OCI-LY1 (cell line): ENCODE measurements at regions not wholly inside any gene's neighbourhood (a gene's known extent, or its start where the extent isn't known, plus 50 kb on each side); places are given as distances from the start of the nearest gene placed in this dataset.

ENCODE experiments used
- H2AFZ ChIP-seq: fragments of 200-600 bp; sonication (generic), shearing (Covaris generic); 2 replicates; pipeline ENCODE4 v1.6.0; 2014; ENCODE audit warnings: antibody characterized with exemption, mild to moderate bottlenecking, low read length
- H3F3A ChIP-seq: fragments of 200-600 bp; sonication (generic), shearing (Covaris generic); 2 replicates; pipeline ENCODE4 v1.6.0; 2014; ENCODE audit warnings: mild to moderate bottlenecking, antibody characterized with exemption, low read length, moderate library complexity; ENCODE audit not compliant: insufficient read depth
- H3K27ac ChIP-seq: fragments of 200-600 bp; sonication (generic); 2 replicates; pipeline ENCODE4 v1.5.1; 2014; ENCODE audit warnings: low read length, mixed run types, mild to moderate bottlenecking, low read depth; ENCODE audit not compliant: poor library complexity, severe bottlenecking
- H3K27me3 ChIP-seq: fragments of 200-600 bp; sonication (generic); 2 replicates; pipeline ENCODE4 v1.6.0; 2014; ENCODE audit warnings: antibody characterized with exemption, mild to moderate bottlenecking, low read length, moderate library complexity; ENCODE audit not compliant: insufficient read depth
- H3K36me3 ChIP-seq: fragments of 200-600 bp; sonication (generic); 2 replicates; pipeline ENCODE4 v1.6.1; 2014; ENCODE audit warnings: mild to moderate bottlenecking, antibody characterized with exemption, low read length, moderate library complexity, mixed read lengths; ENCODE audit not compliant: insufficient read depth
- H3K4me1 ChIP-seq: fragments of 200-600 bp; sonication (generic); 2 replicates; pipeline ENCODE4 v1.5.1; 2014; ENCODE audit warnings: mild to moderate bottlenecking, low read length, moderate library complexity; ENCODE audit not compliant: insufficient read depth, severe bottlenecking
- H3K4me2 ChIP-seq: fragments of 200-600 bp; sonication (generic), shearing (Covaris generic); 2 replicates; pipeline ENCODE4 v1.6.1; 2014; ENCODE audit warnings: low read length
- H3K4me3 ChIP-seq: fragments of 200-600 bp; sonication (generic); 2 replicates; pipeline ENCODE4 v1.5.1; 2014; ENCODE audit warnings: low read length, low read depth, mild to moderate bottlenecking, mixed read lengths; ENCODE audit not compliant: poor library complexity, severe bottlenecking
- H3K79me2 ChIP-seq: fragments of 200-600 bp; shearing (Covaris generic); 2 replicates; pipeline ENCODE4 v1.6.1; 2016; ENCODE audit warnings: mixed run types, low read length, mixed read lengths; ENCODE audit not compliant: insufficient read depth
- H3K9ac ChIP-seq: fragments of 200-600 bp; sonication (generic), shearing (Covaris generic); 2 replicates; pipeline ENCODE4 v1.6.1; 2014; ENCODE audit warnings: mild to moderate bottlenecking, low read length, mixed read lengths
- H3K9me2 ChIP-seq: fragments of 200-600 bp; sonication (generic), shearing (Covaris generic); 2 replicates; pipeline ENCODE4 v1.6.1; 2014; ENCODE audit warnings: low read depth, mild to moderate bottlenecking, low read length, mixed read lengths
- H3K9me3 ChIP-seq: fragments of 200-600 bp; shearing (Covaris generic); 2 replicates; pipeline ENCODE4 v1.6.1; 2014; ENCODE audit warnings: low read length, mixed read lengths
- H4K20me1 ChIP-seq: fragments of 200-600 bp; sonication (generic), shearing (Covaris generic); 2 replicates; pipeline ENCODE4 v1.6.0; 2016; ENCODE audit warnings: mild to moderate bottlenecking, low read length; ENCODE audit not compliant: insufficient read depth
- EZH2 ChIP-seq: fragments of 200-600 bp; sonication (generic), shearing (Covaris generic); IDR thresholded peaks from 2 replicates; pipeline ENCODE4 v1.8.0; 2017; ENCODE audit warnings: borderline replicate concordance, mixed run types, mild to moderate bottlenecking, antibody characterized with exemption, low read length, moderate library complexity, mixed read lengths
- TF ChIP-seq, protein P1 (sequence below): fragments of 200-600 bp; sonication (generic), shearing (Covaris generic); IDR thresholded peaks from 2 replicates; pipeline ENCODE4 v1.5.1; 2017; ENCODE audit warnings: mild to moderate bottlenecking, antibody characterized with exemption, low read length, moderate library complexity, mixed read lengths

DNA sequence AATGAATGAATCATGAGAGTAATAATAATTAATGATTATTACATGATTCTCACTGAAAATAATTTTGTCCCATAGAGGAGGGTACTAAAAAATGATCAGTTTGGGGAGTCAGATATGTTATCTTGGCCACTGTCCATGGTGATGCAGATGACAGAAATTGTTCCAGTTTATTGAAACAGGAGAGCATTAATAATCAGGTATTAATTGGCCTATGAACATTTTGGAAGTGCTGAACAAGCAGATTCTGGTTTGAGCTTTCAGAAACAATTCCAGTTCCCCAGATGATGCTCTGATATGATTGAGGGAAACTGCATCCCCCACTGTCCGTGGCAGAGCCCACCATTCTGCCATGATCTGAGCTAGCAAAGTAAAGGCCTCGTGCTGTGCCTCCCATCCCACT, 345.2 kb downstream of the ZSWIM6 start:
- Histone ChIP-seq H3K27ac (no peak overlapping the region), H3K79me2 (no peaks in the 10 kb centered on the region), H3K4me1 (no peaks in the 10 kb centered on the region), H3K4me3 (no peak overlapping the region), H3K4me2 (no peak overlapping the region), H3K9me2 (no peaks in the 10 kb centered on the region), H3K27me3 (no peaks in the 10 kb centered on the region), H3K9me3 (no peaks in the 10 kb centered on the region), H3F3A (no peaks in the 10 kb centered on the region), H3K36me3 (no peaks in the 10 kb centered on the region), H3K9ac (no peak overlapping the region), H4K20me1 (no peaks in the 10 kb centered on the region), H2AFZ (no peak overlapping the region)
- TF ChIP-seq, protein P1, sequence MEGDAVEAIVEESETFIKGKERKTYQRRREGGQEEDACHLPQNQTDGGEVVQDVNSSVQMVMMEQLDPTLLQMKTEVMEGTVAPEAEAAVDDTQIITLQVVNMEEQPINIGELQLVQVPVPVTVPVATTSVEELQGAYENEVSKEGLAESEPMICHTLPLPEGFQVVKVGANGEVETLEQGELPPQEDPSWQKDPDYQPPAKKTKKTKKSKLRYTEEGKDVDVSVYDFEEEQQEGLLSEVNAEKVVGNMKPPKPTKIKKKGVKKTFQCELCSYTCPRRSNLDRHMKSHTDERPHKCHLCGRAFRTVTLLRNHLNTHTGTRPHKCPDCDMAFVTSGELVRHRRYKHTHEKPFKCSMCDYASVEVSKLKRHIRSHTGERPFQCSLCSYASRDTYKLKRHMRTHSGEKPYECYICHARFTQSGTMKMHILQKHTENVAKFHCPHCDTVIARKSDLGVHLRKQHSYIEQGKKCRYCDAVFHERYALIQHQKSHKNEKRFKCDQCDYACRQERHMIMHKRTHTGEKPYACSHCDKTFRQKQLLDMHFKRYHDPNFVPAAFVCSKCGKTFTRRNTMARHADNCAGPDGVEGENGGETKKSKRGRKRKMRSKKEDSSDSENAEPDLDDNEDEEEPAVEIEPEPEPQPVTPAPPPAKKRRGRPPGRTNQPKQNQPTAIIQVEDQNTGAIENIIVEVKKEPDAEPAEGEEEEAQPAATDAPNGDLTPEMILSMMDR = no peak
- no peak for TF ChIP-seq EZH2

DNA sequence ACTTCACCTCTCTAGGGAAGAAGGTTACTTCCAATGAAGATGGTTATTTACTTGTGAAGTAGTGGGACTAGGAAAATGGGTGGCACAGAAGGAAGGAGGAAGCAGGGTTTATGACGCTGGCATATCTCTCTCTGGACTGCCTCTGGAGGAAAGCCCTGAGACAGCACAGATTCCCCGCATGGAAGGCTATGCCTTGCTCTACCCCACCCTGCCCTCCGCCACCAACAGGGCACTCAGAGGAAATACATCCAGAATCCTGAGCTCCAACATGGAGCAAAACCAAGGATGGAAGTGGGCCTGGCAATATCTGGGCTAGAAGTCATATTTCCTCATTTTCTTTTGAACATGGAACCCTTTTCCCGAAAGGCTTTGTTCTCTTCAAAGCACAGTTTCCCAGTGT, 346.9 kb downstream of the ZSWIM6 start:
- Histone ChIP-seq H3K9me3 (no peaks in the 10 kb centered on the region), H3K27ac (no peak overlapping the region), H3F3A (no peaks in the 10 kb centered on the region), H3K4me1 (no peaks in the 10 kb centered on the region), H3K36me3 (no peaks in the 10 kb centered on the region), H3K4me3 (no peak overlapping the region), H4K20me1 (no peaks in the 10 kb centered on the region), H3K27me3 (no peaks in the 10 kb centered on the region), H2AFZ (no peak overlapping the region), H3K4me2 (no peak overlapping the region), H3K9ac (no peak overlapping the region), H3K9me2 (no peaks in the 10 kb centered on the region), H3K79me2 (no peaks in the 10 kb centered on the region)
- no peak for TF ChIP-seq EZH2

DNA sequence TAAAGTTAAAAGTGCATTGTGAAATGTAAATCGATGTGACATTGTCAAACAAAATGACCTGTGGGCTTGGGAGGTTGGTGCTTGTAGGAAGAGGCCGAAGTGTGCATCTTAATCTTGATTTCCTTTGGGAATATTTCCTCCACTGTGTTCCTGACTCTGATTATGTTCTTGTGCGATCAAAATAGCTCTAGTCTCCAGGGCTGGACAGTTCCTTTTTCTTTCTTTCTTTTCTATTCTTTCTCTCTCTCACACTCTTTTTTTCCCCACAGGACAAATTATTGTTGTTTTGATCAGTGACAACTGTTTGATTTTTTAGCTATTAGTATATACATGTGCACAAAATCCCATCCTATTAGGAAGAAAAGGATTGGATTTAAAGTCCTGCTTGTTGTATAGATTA, 347.5 kb downstream of the ZSWIM6 start:
- Histone ChIP-seq H3K27ac (no peak overlapping the region), H3K4me2 (no peak overlapping the region), H3K9ac (no peak overlapping the region), H3K36me3 (no peaks in the 10 kb centered on the region), H2AFZ (no peak overlapping the region), H3K27me3 (no peaks in the 10 kb centered on the region), H3F3A (no peaks in the 10 kb centered on the region), H3K9me2 (no peaks in the 10 kb centered on the region), H3K4me3 (no peak overlapping the region), H3K79me2 (no peaks in the 10 kb centered on the region), H4K20me1 (no peaks in the 10 kb centered on the region), H3K4me1 (no peaks in the 10 kb centered on the region), H3K9me3 (no peaks in the 10 kb centered on the region)
- TF ChIP-seq EZH2 = no peak
- TF ChIP-seq, protein P1 = no peak

DNA sequence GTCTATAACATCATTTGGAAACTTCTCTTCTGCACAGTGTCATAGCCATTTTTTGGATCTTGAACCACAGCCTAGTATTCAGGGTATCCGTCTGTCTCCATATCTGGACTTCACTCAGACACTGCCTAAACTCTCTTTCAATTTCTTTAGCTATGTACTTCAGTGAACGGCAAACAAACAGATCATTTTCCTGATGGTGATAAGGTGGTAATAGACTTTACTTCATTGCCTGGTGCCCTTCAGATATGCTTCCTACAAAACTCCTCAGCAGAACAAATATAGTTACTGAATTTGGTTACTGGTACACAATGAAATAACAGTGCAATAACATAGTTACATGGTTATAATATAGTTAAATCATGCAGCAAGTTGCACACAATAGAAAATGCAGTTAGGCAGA, 348.2 kb downstream of the ZSWIM6 start:
- no peaks in the 10 kb centered on the region for H4K20me1 ChIP-seq
- H3K9me2 ChIP-seq = no peaks in the 10 kb centered on the region
- no peak overlapping the region for H2AFZ ChIP-seq
- TF ChIP-seq EZH2 = no peak
- TF ChIP-seq, protein P1 = no peak
- H3K27me3 ChIP-seq = no peaks in the 10 kb centered on the region
- no peak overlapping the region for H3K4me2 ChIP-seq
- H3K4me1 ChIP-seq = no peaks in the 10 kb centered on the region
- no peak overlapping the region for H3K27ac ChIP-seq
- H3F3A ChIP-seq = no peaks in the 10 kb centered on the region
- H3K9ac ChIP-seq = no peak overlapping the region
- no peak overlapping the region for H3K4me3 ChIP-seq
- H3K79me2 ChIP-seq = no peaks in the 10 kb centered on the region
- H3K9me3 ChIP-seq = no peaks in the 10 kb centered on the region
- H3K36me3 ChIP-seq = no peaks in the 10 kb centered on the region
